C4-2B (cell line): ENCODE measurements at regions not wholly inside any gene's neighbourhood (a gene's known extent, or its start where the extent isn't known, plus 50 kb on each side); places are given as distances from the start of the nearest gene placed in this dataset.

Source experiments
- CTCF ChIP-seq: fragments of 450-650 bp; conservative IDR thresholded peaks from 2 replicates; pipeline ENCODE4 v1.5.1; 2017; ENCODE audit warnings: mild to moderate bottlenecking
- ZFX ChIP-seq: fragments of 450-650 bp; IDR thresholded peaks from 2 replicates; pipeline ENCODE4 v1.6.1; 2017

DNA sequence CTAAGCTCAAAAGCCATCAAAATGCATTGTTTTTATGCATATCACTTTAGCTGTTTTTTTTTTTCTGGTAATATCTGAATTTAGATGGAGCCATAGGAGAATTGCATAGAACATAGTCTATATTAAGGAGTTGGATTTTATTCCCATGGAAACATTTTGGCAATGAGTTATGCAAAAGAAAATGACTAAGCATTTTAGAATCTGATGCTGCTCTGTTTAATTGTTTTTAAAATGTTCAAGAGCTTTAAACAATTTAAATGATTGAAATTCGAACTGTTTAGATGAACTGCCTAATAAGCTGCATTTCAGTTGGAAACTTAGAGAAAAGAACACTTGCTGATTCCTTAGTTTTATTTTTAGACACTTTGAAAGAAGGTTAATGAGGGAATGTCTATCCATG is 1531.5 kb upstream of the B3GALT2 start:
- TF ChIP-seq CTCF = no peak
- TF ChIP-seq ZFX = no peak
